Liver (tissue), 3 donors: ENCODE measurements at regions not wholly inside any gene's neighbourhood (a gene's known extent, or its start where the extent isn't known, plus 50 kb on each side); places are given as distances from the start of the nearest gene placed in this dataset.

Experiments
- ATF3 ChIP-seq: IDR thresholded peaks from 2 replicates; pipeline ENCODE4 v1.6.1; 2016; ENCODE audit warnings: antibody characterized with exemption
- FOXA1 ChIP-seq: IDR thresholded peaks from 2 replicates; pipeline ENCODE4 v1.6.1; 2016; ENCODE audit warnings: antibody characterized with exemption
- FOXA2 ChIP-seq: IDR thresholded peaks from 2 replicates; pipeline ENCODE4 v1.6.1; 2016; ENCODE audit warnings: antibody characterized with exemption
- GABPA ChIP-seq, 2 donors: IDR thresholded peaks in 1 of 2; conservative IDR thresholded peaks in 1 of 2; 2 replicates each; pipeline ENCODE4 v1.6.1; 2016; ENCODE audit warnings: antibody characterized with exemption in 2 of 2, mild to moderate bottlenecking in 1 of 2, moderate library complexity in 1 of 2
- JUND ChIP-seq, 2 donors: IDR thresholded peaks; 2 replicates each; pipeline ENCODE4 v1.6.1; 2016; ENCODE audit warnings: antibody characterized with exemption in 2 of 2
- RAD21 ChIP-seq, 2 donors: IDR thresholded peaks; 2 replicates each; pipeline ENCODE4 v1.6.1; 2016; ENCODE audit warnings: antibody characterized with exemption in 2 of 2, mild to moderate bottlenecking in 2 of 2
- RXRA ChIP-seq, 2 donors: IDR thresholded peaks; 2 replicates each; pipeline ENCODE4 v1.6.1; 2017 to 2018; ENCODE audit warnings: antibody characterized with exemption in 2 of 2, mild to moderate bottlenecking in 1 of 2
- SP1 ChIP-seq: IDR thresholded peaks from 2 replicates; pipeline ENCODE4 v1.6.1; 2018; ENCODE audit warnings: antibody characterized with exemption, mild to moderate bottlenecking
- TAF1 ChIP-seq: conservative IDR thresholded peaks from 2 replicates; pipeline ENCODE4 v1.6.1; 2016; ENCODE audit warnings: antibody characterized with exemption, mild to moderate bottlenecking
- YY1 ChIP-seq: IDR thresholded peaks from 2 replicates; pipeline ENCODE4 v1.6.1; 2016; ENCODE audit warnings: antibody characterized with exemption, mild to moderate bottlenecking
- TF ChIP-seq, protein P1 (sequence below): fragments of 150-350 bp; IDR thresholded peaks from 2 replicates; pipeline ENCODE4 v1.5.1; 2017; ENCODE audit warnings: improper control_type of control experiment, low read depth, low read length; ENCODE audit not compliant: missing input control
- TF ChIP-seq, protein P2 (sequence below): IDR thresholded peaks from 2 replicates; pipeline ENCODE4 v1.6.1; 2016; ENCODE audit warnings: antibody characterized with exemption
- TF ChIP-seq, protein P3 (sequence below): IDR thresholded peaks from 2 replicates; pipeline ENCODE4 v1.6.1; 2016; ENCODE audit warnings: antibody characterized with exemption
- TF ChIP-seq, protein P4 (sequence below): IDR thresholded peaks from 2 replicates; pipeline ENCODE4 v1.6.1; 2016; ENCODE audit warnings: antibody characterized with exemption, mild to moderate bottlenecking
- donor health status: healthy.
- donor health status: healthy.

GRCh38 chr2:103961862-103962261 is 892.1 kb upstream of the POU3F3 start:
- TF ChIP-seq, protein P1, sequence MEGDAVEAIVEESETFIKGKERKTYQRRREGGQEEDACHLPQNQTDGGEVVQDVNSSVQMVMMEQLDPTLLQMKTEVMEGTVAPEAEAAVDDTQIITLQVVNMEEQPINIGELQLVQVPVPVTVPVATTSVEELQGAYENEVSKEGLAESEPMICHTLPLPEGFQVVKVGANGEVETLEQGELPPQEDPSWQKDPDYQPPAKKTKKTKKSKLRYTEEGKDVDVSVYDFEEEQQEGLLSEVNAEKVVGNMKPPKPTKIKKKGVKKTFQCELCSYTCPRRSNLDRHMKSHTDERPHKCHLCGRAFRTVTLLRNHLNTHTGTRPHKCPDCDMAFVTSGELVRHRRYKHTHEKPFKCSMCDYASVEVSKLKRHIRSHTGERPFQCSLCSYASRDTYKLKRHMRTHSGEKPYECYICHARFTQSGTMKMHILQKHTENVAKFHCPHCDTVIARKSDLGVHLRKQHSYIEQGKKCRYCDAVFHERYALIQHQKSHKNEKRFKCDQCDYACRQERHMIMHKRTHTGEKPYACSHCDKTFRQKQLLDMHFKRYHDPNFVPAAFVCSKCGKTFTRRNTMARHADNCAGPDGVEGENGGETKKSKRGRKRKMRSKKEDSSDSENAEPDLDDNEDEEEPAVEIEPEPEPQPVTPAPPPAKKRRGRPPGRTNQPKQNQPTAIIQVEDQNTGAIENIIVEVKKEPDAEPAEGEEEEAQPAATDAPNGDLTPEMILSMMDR, result no peak
- TF ChIP-seq JUND (IDR thresholded peaks at IDR 0.05), result no peak
- TF ChIP-seq, protein P2, sequence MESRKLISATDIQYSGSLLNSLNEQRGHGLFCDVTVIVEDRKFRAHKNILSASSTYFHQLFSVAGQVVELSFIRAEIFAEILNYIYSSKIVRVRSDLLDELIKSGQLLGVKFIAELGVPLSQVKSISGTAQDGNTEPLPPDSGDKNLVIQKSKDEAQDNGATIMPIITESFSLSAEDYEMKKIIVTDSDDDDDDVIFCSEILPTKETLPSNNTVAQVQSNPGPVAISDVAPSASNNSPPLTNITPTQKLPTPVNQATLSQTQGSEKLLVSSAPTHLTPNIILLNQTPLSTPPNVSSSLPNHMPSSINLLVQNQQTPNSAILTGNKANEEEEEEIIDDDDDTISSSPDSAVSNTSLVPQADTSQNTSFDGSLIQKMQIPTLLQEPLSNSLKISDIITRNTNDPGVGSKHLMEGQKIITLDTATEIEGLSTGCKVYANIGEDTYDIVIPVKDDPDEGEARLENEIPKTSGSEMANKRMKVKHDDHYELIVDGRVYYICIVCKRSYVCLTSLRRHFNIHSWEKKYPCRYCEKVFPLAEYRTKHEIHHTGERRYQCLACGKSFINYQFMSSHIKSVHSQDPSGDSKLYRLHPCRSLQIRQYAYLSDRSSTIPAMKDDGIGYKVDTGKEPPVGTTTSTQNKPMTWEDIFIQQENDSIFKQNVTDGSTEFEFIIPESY, result no peak
- TF ChIP-seq, protein P3, sequence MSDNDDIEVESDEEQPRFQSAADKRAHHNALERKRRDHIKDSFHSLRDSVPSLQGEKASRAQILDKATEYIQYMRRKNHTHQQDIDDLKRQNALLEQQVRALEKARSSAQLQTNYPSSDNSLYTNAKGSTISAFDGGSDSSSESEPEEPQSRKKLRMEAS, result no peak
- no peak for TF ChIP-seq ATF3
- no peak for TF ChIP-seq TAF1
- no peak for TF ChIP-seq FOXA1
- TF ChIP-seq GABPA (IDR thresholded peaks at IDR 0.05 in 1 of 2, conservative IDR thresholded peaks at IDR 0.05 in 1 of 2), result no peak
- no peak for TF ChIP-seq SP1
- TF ChIP-seq RAD21 (IDR thresholded peaks at IDR 0.05), result no peak
- TF ChIP-seq, protein P4, sequence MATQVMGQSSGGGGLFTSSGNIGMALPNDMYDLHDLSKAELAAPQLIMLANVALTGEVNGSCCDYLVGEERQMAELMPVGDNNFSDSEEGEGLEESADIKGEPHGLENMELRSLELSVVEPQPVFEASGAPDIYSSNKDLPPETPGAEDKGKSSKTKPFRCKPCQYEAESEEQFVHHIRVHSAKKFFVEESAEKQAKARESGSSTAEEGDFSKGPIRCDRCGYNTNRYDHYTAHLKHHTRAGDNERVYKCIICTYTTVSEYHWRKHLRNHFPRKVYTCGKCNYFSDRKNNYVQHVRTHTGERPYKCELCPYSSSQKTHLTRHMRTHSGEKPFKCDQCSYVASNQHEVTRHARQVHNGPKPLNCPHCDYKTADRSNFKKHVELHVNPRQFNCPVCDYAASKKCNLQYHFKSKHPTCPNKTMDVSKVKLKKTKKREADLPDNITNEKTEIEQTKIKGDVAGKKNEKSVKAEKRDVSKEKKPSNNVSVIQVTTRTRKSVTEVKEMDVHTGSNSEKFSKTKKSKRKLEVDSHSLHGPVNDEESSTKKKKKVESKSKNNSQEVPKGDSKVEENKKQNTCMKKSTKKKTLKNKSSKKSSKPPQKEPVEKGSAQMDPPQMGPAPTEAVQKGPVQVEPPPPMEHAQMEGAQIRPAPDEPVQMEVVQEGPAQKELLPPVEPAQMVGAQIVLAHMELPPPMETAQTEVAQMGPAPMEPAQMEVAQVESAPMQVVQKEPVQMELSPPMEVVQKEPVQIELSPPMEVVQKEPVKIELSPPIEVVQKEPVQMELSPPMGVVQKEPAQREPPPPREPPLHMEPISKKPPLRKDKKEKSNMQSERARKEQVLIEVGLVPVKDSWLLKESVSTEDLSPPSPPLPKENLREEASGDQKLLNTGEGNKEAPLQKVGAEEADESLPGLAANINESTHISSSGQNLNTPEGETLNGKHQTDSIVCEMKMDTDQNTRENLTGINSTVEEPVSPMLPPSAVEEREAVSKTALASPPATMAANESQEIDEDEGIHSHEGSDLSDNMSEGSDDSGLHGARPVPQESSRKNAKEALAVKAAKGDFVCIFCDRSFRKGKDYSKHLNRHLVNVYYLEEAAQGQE, result no peak
- TF ChIP-seq RXRA (IDR thresholded peaks at IDR 0.05), result no peak
- TF ChIP-seq YY1, result no peak
- TF ChIP-seq FOXA2, result no peak
